H1 (cell line): ENCODE measurements at regions not wholly inside any gene's neighbourhood (a gene's known extent, or its start where the extent isn't known, plus 50 kb on each side); places are given as distances from the start of the nearest gene placed in this dataset.

Source experiments
- TF ChIP-seq, protein P1 (sequence below): IDR thresholded peaks from 2 replicates; pipeline ENCODE4 v1.6.1; 2012; ENCODE audit warnings: low read length, inconsistent platforms
- TF ChIP-seq, protein P2 (sequence below): IDR thresholded peaks from 2 replicates; pipeline ENCODE4 v1.6.1; 2011; ENCODE audit warnings: low read length, improper control_type of control experiment

DNA sequence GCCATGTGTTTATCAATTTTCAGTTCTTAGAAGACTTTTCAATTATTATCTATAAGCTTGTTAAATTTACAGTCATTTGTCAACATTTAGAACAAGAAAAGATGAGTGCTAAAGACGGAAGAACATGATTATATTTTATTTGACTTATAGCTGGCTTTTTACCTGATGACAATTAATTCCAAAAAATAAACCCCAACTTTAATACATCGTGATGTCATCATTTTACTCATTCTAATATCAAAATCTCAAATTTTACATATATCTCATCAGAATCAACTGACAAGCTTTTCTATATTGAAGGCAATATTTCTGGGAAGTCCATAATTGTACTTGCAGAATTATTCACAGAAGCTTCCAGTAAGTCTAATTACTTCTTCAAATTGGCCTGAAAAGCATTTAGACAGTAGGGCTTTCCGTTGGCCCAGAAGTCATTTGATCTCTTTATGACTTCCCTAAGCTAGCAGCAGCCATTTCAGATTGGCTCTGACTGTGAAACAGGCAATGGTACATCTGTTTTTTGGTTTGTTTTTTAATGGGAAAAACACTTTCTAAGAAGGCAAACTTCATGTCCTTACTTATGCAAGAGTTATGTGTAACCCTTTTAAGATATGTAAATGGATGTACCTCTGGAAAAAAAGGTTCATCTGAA lies 234.7 kb upstream of the PLSCR5 start (continued):
- TF ChIP-seq, protein P1, sequence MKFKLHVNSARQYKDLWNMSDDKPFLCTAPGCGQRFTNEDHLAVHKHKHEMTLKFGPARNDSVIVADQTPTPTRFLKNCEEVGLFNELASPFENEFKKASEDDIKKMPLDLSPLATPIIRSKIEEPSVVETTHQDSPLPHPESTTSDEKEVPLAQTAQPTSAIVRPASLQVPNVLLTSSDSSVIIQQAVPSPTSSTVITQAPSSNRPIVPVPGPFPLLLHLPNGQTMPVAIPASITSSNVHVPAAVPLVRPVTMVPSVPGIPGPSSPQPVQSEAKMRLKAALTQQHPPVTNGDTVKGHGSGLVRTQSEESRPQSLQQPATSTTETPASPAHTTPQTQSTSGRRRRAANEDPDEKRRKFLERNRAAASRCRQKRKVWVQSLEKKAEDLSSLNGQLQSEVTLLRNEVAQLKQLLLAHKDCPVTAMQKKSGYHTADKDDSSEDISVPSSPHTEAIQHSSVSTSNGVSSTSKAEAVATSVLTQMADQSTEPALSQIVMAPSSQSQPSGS, result no peak
- TF ChIP-seq, protein P2, sequence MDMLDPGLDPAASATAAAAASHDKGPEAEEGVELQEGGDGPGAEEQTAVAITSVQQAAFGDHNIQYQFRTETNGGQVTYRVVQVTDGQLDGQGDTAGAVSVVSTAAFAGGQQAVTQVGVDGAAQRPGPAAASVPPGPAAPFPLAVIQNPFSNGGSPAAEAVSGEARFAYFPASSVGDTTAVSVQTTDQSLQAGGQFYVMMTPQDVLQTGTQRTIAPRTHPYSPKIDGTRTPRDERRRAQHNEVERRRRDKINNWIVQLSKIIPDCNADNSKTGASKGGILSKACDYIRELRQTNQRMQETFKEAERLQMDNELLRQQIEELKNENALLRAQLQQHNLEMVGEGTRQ, result no peak
